ENCODE measurements at regions not wholly inside any gene's neighbourhood (a gene's known extent, or its start where the extent isn't known, plus 50 kb on each side); places are given as distances from the start of the nearest gene placed in this dataset.

- DNase-seq (ENCODE audit: low read depth) = no peak
Observed at GRCh38 chr2:425947-426346, 138.1 kb upstream of the ALKAL2 start.

DNA sequence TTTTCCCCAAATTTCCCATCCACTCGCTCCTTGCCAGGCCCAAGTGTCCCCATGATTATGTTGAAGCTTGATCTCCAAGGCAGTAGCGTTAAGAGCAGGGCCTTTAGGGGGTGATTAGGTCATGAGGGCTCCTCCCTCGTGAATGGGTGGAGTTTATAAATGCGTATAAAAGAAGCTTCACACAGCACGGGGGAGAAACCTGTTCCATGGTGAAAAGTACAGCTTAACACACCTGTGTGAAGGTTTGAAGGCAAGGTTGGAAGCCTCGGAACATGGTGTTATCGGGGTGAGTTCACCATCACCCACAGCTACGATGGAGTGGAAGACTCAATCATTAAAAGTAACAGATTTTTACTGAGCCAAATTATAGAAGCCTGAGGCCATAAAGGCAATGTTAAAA, 137.4 kb upstream of the ALKAL2 start:
- DNase-seq (ENCODE audit: low read depth) = no peak

DNA sequence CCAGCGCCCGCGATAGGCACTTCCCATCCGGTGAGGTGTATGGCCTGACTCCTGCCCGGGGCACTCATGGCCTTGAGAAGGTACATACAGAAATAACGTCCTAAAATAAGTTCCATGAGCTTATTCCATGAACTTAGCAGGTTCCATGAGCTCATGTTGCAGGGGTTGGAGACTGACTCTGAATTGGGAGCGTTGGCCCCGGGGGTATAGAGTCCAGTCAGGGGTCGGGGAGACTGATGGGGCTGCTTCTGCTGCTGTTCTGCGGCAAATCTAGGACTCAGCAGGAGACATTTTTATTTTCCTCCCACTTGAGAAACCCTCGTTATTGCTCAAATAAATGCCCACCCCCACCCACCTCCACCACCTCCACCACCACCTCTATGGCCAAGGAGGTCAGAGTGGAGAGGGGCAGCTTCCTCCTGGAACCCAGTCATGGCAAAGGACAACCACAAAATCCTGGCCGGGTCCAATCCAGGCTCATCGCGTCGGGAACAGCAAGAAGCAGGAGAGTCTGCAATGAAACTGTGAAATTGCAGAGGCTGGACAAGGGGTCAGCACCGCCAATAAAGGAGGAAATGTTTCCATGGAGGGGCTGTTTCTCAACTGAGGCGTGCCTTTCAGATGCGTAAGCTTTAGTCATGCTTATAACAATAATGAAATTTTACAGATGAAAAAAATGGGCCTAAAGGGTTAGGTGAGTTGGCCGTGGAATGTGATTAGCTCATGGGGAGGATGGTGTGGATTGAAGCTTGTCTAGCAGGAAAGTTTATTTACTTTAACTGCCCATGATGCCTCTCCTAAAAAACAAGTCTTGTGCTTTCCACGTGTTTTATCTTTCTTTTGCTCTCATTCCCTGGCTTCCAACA, 136.6 kb upstream of the ALKAL2 start:
- DNase-seq (ENCODE audit: low read depth) = no peak

GRCh38 chr2:423479-423878, 135.6 kb upstream of the ALKAL2 start:
- DNase-seq (ENCODE audit: low read depth) = no peak

DNA sequence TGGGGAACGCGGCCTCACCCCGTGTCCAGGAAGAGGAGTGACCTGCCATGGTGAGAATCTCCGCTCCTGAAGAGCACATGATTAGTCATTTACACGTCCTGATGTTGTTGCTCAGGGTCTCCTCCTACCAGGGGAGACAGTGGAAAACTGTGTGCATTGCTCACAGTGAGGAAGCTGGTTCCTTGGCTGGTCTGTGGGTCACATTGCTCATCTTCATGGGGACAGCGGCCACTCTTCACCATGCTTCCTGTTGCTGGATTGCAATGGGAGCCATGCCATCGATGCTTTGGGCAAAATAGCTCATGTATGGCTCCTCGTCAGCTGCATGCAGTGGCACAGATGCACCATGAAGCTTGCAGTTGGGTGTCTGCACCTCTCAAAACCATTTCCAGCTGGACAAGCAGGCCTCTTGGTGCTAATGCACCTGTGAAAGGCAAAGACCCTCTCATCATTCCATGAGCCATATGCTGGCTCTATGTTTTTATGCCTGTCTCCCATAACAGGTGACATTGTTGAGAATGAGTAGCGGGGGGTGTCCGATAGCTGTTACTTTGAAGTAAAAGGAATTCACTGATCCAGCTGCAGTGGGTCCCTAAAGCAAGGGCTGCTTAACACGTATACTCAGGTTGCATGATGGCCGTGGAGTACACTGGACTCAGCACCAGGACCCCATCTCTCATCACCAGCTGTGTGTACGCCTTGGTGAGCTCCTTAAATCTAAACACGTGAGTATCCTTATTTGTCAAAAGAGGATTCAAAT, 135.0 kb upstream of the ALKAL2 start:
- DNase-seq (ENCODE audit: low read depth) = no peak

- no peak for DNase-seq (ENCODE audit: low read depth)
Observed at GRCh38 chr2:421406-421805, 133.5 kb upstream of the ALKAL2 start.

- no peak for DNase-seq (ENCODE audit: low read depth)
Observed at GRCh38 chr2:419687-420317, 131.9 kb upstream of the ALKAL2 start.

- no peak for DNase-seq (ENCODE audit: low read depth)
Observed at GRCh38 chr2:417662-418061, 129.8 kb upstream of the ALKAL2 start.

- no peak for DNase-seq (ENCODE audit: low read depth)
Observed at GRCh38 chr2:417006-417405, 129.1 kb upstream of the ALKAL2 start.

DNA sequence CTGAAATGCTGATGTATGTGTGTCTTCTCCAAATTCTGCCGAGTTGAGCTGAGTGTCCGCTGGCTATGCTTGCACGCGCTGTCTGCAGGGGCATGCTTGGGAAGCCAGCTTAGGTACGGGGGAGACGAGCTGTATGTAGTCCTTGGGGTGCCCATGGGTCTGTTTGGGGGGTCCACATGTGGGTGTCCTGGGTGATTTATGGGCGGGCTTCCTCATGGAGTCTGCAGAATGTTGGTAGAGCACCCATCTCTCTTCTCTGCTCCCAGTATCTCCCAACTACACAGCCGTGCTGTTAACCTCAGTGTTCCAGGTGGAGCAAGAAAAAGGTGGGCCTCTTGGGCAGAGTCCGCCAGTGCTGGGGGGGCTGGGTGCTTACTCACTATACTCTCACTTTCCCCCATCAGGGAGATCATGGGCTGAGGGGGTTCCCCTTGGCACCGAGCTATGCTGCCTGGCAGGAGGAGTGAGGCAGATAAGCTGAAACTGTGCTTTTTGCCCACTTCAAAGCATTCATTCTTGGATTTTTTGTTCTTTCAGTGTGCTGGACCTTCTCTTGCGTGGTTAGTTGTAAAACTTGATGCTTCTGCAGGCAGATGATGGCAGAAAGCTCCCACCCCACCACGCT, 128.2 kb upstream of the ALKAL2 start:
- DNase-seq (ENCODE audit: low read depth) = no peak

DNA sequence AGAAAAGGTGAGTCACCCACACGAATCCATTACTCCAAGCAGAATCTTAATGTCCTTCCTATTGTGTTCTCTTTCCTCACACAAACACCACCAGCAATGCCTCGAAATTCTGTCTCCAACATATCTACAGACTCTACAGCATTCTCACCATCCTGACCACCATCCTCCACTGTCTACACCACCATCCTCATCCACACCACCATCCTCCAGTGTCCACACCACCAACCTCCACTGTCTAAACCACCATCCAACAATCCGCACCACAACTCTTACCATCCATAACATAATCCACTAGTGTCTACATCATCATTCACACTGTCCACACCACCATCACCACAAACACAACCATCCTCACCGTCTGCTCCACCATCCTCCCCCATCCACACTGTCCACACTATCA, 121.6 kb upstream of the ALKAL2 start:
- DNase-seq (ENCODE audit: low read depth) = no peak

DNA sequence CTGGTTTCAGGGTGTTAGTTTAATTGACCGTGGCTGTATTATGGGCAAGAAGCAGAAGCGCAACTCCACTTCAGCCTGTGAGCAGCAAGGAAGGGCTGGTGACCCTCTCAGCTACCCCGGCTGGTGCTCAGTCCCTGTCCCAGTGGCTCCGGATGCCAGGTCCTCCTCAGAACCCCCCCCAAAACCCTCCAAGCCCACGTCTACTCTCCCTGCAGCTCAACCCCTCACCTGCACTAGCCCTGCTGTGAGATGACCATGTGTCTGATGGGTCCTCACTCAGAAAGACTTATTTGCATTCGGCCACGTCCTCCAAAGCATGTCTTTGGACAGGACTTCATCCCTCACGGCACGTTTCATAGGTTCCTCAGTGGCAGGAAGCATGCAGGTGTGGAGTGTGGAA, 119.7 kb upstream of the ALKAL2 start:
- DNase-seq (ENCODE audit: low read depth) = no peak

- no peak for DNase-seq (ENCODE audit: low read depth)
Observed at GRCh38 chr2:406876-407275, 119.0 kb upstream of the ALKAL2 start.

GRCh38 chr2:406231-406630, 118.3 kb upstream of the ALKAL2 start:
- no peak for DNase-seq (ENCODE audit: low read depth)

DNA sequence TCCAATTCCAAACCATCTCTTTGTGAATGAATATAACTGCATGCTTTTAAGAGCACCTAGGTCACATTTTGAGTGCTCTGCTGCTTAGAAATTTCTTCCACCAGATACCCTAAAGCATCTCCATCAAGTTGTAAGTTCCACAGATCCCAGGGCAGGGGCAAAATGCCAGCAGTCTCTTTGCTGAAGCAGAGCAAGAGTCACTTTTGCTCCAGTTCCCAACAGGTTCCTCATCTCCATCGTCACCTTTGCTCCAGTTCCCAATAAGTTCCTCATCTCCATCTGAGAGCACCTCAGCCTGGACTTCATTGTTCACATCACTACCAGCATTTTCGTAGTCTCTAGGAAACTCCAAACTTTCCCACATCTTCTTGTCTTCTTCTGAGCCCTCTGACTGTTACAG, 116.7 kb upstream of the ALKAL2 start:
- DNase-seq (ENCODE audit: low read depth) = no peak

DNA sequence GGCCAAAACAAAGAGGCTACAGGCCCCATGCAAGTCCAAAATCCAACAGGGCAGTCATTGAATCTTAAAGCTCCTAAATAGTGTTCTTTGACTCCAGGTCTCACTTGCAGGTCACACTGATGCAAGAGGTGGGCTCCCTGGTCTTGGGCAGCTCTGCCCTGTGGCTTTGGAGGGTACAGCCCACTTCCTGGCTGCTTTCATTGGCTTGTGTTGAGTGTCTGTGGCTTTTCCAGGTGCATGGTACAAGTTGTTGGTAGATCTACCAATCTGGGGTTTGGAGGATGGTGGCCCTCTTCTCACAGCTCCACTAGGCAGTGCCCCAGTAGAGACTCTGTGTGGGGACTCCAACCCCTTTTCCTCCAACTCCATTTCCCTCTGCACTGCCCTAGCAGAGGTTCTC, 115.8 kb upstream of the ALKAL2 start:
- no peak for DNase-seq (ENCODE audit: low read depth)

- DNase-seq (ENCODE audit: low read depth) = no peak
Observed at GRCh38 chr2:402721-403120, 114.8 kb upstream of the ALKAL2 start.

- DNase-seq (ENCODE audit: low read depth) = no peak
Observed at GRCh38 chr2:402206-402605, 114.3 kb upstream of the ALKAL2 start.

DNA sequence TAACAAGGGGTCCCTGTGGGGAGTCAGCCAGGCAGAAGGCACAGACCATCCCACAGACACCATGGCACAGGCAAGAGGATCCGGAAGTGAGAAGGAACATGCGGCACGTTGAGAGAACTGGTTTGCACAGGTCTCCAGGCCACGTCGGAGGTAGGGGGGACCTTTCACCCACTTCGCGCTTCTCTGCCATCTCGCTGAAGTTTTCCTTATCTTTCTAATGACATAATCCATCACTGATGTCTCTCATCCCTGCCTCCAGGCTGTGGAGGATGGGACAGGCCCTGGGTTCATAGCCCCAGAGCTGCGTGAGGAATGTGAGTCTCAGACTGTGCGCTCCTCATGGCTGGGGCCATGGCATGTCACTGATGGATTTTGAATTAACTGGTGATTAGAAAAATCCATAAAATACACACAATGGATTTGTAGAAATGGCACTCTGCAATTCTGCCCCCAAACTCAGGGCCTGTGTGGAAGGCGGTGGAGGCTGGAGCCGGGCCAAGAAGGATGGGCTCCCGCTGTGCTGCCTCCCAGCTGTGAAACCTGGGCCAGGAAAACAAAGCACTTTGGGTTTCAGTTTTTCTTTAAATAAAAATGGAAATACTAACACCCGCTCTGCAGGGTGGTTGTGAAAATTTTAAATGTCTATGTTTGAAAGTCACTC, 113.3 kb upstream of the ALKAL2 start:
- DNase-seq (ENCODE audit: low read depth) = no peak

- no peak for DNase-seq (ENCODE audit: low read depth)
Observed at GRCh38 chr2:397926-398325, 110.0 kb upstream of the ALKAL2 start.

DNA sequence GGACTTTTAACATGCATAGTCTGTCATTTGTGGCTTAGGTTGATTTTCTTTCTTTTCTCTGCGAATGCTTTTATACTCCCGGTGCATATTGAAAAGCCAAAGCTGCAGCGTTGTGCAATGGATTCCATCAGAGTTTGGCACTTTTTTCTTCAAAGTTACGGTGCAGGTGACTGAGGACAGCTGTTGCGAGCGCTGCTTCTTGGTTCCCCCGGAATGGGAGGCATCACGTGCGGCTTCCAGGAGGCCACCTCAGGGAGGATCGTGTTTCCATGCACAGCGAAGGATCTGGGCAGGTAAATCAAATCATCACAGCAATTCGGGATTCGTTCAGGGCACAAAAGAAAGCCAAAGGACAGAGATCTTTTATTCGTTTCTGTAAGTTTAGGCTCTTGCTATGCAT, 109.6 kb upstream of the ALKAL2 start:
- DNase-seq (ENCODE audit: low read depth) = no peak

DNA sequence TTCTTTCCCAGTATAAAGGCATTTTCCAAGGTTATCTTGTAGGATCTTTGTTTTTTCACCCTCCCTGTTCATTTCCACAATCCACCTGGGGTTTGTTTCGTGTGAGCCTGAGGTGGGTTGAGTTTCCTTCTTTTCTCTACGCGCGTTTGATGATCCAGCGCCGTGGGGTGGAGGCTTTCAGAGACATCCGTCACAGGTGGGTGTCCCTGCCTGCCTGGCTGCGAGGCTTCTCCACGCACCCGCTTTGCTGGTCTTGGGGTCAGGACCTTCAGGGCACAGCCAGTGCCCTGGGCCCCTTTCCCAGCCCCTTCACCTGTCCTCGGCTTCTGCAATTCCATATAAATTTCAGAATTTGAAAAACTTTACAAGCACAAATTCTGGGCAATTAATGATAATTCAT, 109.0 kb upstream of the ALKAL2 start:
- no peak for DNase-seq (ENCODE audit: low read depth)
